HG02678 (cell line): ENCODE measurements at regions not wholly inside any gene's neighbourhood (a gene's known extent, or its start where the extent isn't known, plus 50 kb on each side); places are given as distances from the start of the nearest gene placed in this dataset.
"Not testable (repeated sequence)": the region's sequence is repeated elsewhere in the genome, so short reads cannot be mapped to it uniquely, and the experiment has no call there.

Source experiments
- ATAC-seq: cut with Tn5 transposase; IDR thresholded peaks from one replicate; pipeline ENCODE4 v1.9.1; 2021; ENCODE audit warnings: mild to moderate bottlenecking, moderate library complexity; ENCODE audit not compliant: unreplicated experiment

GRCh38 chr20:40284611-40285010 lies 404.4 kb downstream of the MAFB start:
- no peak for ATAC-seq

GRCh38 chr20:40283689-40284088 lies 405.3 kb downstream of the MAFB start:
- ATAC-seq = no peak

GRCh38 chr20:40282941-40283340 lies 406.1 kb downstream of the MAFB start:
- no peak for ATAC-seq

GRCh38 chr20:40282541-40282940 lies 406.5 kb downstream of the MAFB start:
- no peak for ATAC-seq

- ATAC-seq = no peak
These were observed 408.4 kb downstream of the MAFB start for GRCh38 chr20:40280616-40281015.

GRCh38 chr20:40279390-40279789 lies 409.6 kb downstream of the MAFB start:
- no peak for ATAC-seq

GRCh38 chr20:40278673-40279072 lies 410.4 kb downstream of the MAFB start:
- ATAC-seq = no peak

- ATAC-seq = no peak
These were observed 412.7 kb downstream of the MAFB start for GRCh38 chr20:40276301-40276700.

GRCh38 chr20:40275738-40276137 lies 413.3 kb downstream of the MAFB start:
- ATAC-seq = no peak

GRCh38 chr20:40274912-40275533 lies 414.0 kb downstream of the MAFB start:
- no peak for ATAC-seq

GRCh38 chr20:40269274-40269673 lies 419.8 kb downstream of the MAFB start:
- not testable (repeated sequence) for ATAC-seq

GRCh38 chr20:40268321-40269075 lies 420.5 kb downstream of the MAFB start:
- ATAC-seq = no peak

- ATAC-seq = no peak
These were observed 423.1 kb downstream of the MAFB start for GRCh38 chr20:40265825-40266533.

- no peak for ATAC-seq
These were observed 426.8 kb downstream of the MAFB start for GRCh38 chr20:40262219-40262618.

GRCh38 chr20:40258931-40259330 lies 430.1 kb downstream of the MAFB start:
- no peak for ATAC-seq

- no peak for ATAC-seq
These were observed 431.3 kb downstream of the MAFB start for GRCh38 chr20:40257763-40258162.

GRCh38 chr20:40255365-40255764 lies 433.7 kb downstream of the MAFB start:
- ATAC-seq = no peak

GRCh38 chr20:40254023-40254772 lies 434.8 kb downstream of the MAFB start:
- ATAC-seq = no peak

- no peak for ATAC-seq
These were observed 437.6 kb downstream of the MAFB start for GRCh38 chr20:40251284-40251932.

GRCh38 chr20:40249805-40250204 lies 439.2 kb downstream of the MAFB start:
- no peak for ATAC-seq

GRCh38 chr20:40245829-40246228 lies 443.2 kb downstream of the MAFB start:
- ATAC-seq = no peak
